ENCODE measurements at regions not wholly inside any gene's neighbourhood (a gene's known extent, or its start where the extent isn't known, plus 50 kb on each side); places are given as distances from the start of the nearest gene placed in this dataset.

GRCh38 chr17:12485361-12485906 is 180.3 kb upstream of the MYOCD start:
- Histone ChIP-seq H3K36me3 (no peaks in the 10 kb centered on the region), H3K9me3 (no peaks in the 10 kb centered on the region)

GRCh38 chr17:12489325-12489724 is 176.4 kb upstream of the MYOCD start:
- intact Hi-C loops (cut with DNase I), result no loop called here
- TF ChIP-seq CTCF (IDR thresholded peaks at IDR 0.05), result no peak
- ATAC-seq, result no peak

More at GRCh38 chr17:12485361-12485906, 180.3 kb upstream of the MYOCD start:
- no peak overlapping the region for H3K4me3 ChIP-seq
- no peak for TF ChIP-seq CTCF (IDR thresholded peaks at IDR 0.05)
- no peak overlapping the region for H3K27ac ChIP-seq
- H3K27me3 ChIP-seq, result peaks cover 0 to 4% of the 10 kb centered on the region in 2 donors
- H3K4me1 ChIP-seq, result no peaks in the 10 kb centered on the region
- intact Hi-C loops (cut with DNase I), result no loop called here
- DNase-seq (no peak), ATAC-seq (no peak)

GRCh38 chr17:12492450-12492849 is 173.2 kb upstream of the MYOCD start:
- intact Hi-C loops (cut with DNase I), result no loop called here
- DNase-seq, result peak in 2 of 4 donors; percentile 11 to 57
- ATAC-seq, result no peak

More at GRCh38 chr17:12489325-12489724, 176.4 kb upstream of the MYOCD start:
- Histone ChIP-seq H3K27me3 (peaks cover 0 to 10% of the 10 kb centered on the region in 2 donors), H3K9me3 (no peaks in the 10 kb centered on the region), H3K4me1 (no peaks in the 10 kb centered on the region), H3K27ac (no peak overlapping the region), H3K36me3 (no peaks in the 10 kb centered on the region), H3K4me3 (no peak overlapping the region)
- no peak for DNase-seq

GRCh38 chr17:12505866-12506265 is 159.8 kb upstream of the MYOCD start:
- ATAC-seq (no peak), DNase-seq (no peak)
- Histone ChIP-seq H3K4me1 (no peaks in the 10 kb centered on the region), H3K9me3 (no peaks in the 10 kb centered on the region), H3K27ac (no peak overlapping the region), H3K4me3 (no peak overlapping the region), H3K36me3 (no peaks in the 10 kb centered on the region), H3K27me3 (peaks cover 0 to 5% of the 10 kb centered on the region in 2 donors)
- no peak for TF ChIP-seq CTCF (IDR thresholded peaks at IDR 0.05)
- intact Hi-C loops (cut with DNase I), result no loop called here

More at GRCh38 chr17:12492450-12492849, 173.2 kb upstream of the MYOCD start:
- peaks cover 0 to 21% of the 10 kb centered on the region in 2 donors for H3K27me3 ChIP-seq
- no peaks in the 10 kb centered on the region for H3K36me3 ChIP-seq
- H3K4me1 ChIP-seq, result no peaks in the 10 kb centered on the region
- TF ChIP-seq CTCF (IDR thresholded peaks at IDR 0.05), result no peak
- H3K9me3 ChIP-seq, result no peaks in the 10 kb centered on the region
- H3K4me3 ChIP-seq, result no peak overlapping the region
- no peak overlapping the region for H3K27ac ChIP-seq

- Histone ChIP-seq H3K27me3 (peaks cover 0 to 5% of the 10 kb centered on the region in 2 donors), H3K27ac (no peak overlapping the region), H3K4me3 (no peak overlapping the region), H3K4me1 (no peaks in the 10 kb centered on the region), H3K36me3 (no peaks in the 10 kb centered on the region), H3K9me3 (no peaks in the 10 kb centered on the region)
- peak in 2 of 4 donors; percentile 51 to 65 for DNase-seq
- no peak for ATAC-seq
- intact Hi-C loops (cut with DNase I), result no loop called here
- no peak for TF ChIP-seq CTCF (IDR thresholded peaks at IDR 0.05)
Measured at GRCh38 chr17:12507026-12507595, 158.6 kb upstream of the MYOCD start.
